Adrenal gland (tissue), 9 donors: ENCODE measurements at regions not wholly inside any gene's neighbourhood (a gene's known extent, or its start where the extent isn't known, plus 50 kb on each side); places are given as distances from the start of the nearest gene placed in this dataset.
"Not testable (repeated sequence)": the region's sequence is repeated elsewhere in the genome, so short reads cannot be mapped to it uniquely, and the experiment has no call there.

Experiments used
- DNase-seq, 7 donors: peaks; one replicate each; pipeline ENCODE4 v3.0.0-alpha.2; 2019 to 2020
- H3K27ac ChIP-seq, 5 donors: fragments of 200-600 bp; sonication (generic) in 4 of 5; 1 replicate in 3 of 5; 2 replicates in 2 of 5; pipeline versions ENCODE4 v1.5.1 to v1.8.0; 2016 to 2020; ENCODE audit warnings: mild to moderate bottlenecking in 1 of 5
- H3K27me3 ChIP-seq: fragments of 200-600 bp; 2 replicates; pipeline ENCODE4 v1.8.0; 2021
- H3K36me3 ChIP-seq, 2 donors: fragments of 200-600 bp; replicated peaks in 1 of 2; 1 replicate in 1 of 2; 2 replicates in 1 of 2; pipeline versions ENCODE4 v1.5.1 to v1.8.0; 2018 to 2022
- H3K4me1 ChIP-seq, 2 donors: fragments of 200-600 bp; replicated peaks in 1 of 2; 1 replicate in 1 of 2; 2 replicates in 1 of 2; pipeline versions ENCODE4 v1.5.1 to v1.8.0; 2018 to 2021
- H3K4me3 ChIP-seq, 4 donors: fragments of 200-600 bp; sonication (generic) in 3 of 4; one replicate each; pipeline ENCODE4 v1.5.1; 2016 to 2018
- H3K9me3 ChIP-seq, 3 donors: fragments of 200-600 bp; sonication (generic) in 1 of 3; replicated peaks in 1 of 3; 1 replicate in 2 of 3; 2 replicates in 1 of 3; pipeline versions ENCODE4 v1.5.1 to v1.8.0; 2016 to 2021
- WGBS, 4 donors: extraction: QIAGEN DNeasy Blood & Tissue Kit in 2 of 4; methylation state at CpG; one replicate each; pipeline versions ENCODE4 v1.1.5 to v1.1.7; 2013 to 2017; 5-methylcytosine and 5-hydroxymethylcytosine counted together
- intact Hi-C, 2 donors: fragments of 100-400 bp; cut with DNase I; formaldehyde crosslinking; loops; one replicate each; pipeline versions ENCODE4 v1.14.1 to v1.15.0; 2022 to 2023
- donor health status: healthy with polysubstance abuse.
- donor health status: Bipolar disorder and iron deficiency.
- donor health status: DM: yes; HTN: yes; CAD: no.
- donor health status: DM: no; HTN: no; CAD: no.
- donor health status: DM: no; HTN: no; CAD: no.

GRCh38 chr16:16508344-16508743, 129.4 kb downstream of the NPIPA7 start:
- WGBS, 4 donors: no CpG with 5 or more reads among the region's 2 CpGs
- H3K4me1 ChIP-seq, DNase-seq, H3K4me3 ChIP-seq, H3K9me3 ChIP-seq, H3K27me3 ChIP-seq, intact Hi-C loops, H3K27ac ChIP-seq, H3K36me3 ChIP-seq: not testable (repeated sequence)

GRCh38 chr16:16519395-16519794, 140.5 kb downstream of the NPIPA7 start:
- intact Hi-C loops, H3K4me1 ChIP-seq, H3K9me3 ChIP-seq, DNase-seq, H3K27ac ChIP-seq, H3K27me3 ChIP-seq, H3K4me3 ChIP-seq, H3K36me3 ChIP-seq: not testable (repeated sequence)

- DNase-seq, intact Hi-C loops, H3K27me3 ChIP-seq, H3K9me3 ChIP-seq, H3K27ac ChIP-seq, H3K4me1 ChIP-seq, H3K4me3 ChIP-seq, H3K36me3 ChIP-seq: not testable (repeated sequence)
- 17 to 29% methylated on average over 1 of the region's 12 CpGs; no CpG with 5 or more reads in 2 of the 4 donors for WGBS, 4 donors
Measured at GRCh38 chr16:16521239-16522002, 142.5 kb downstream of the NPIPA7 start.

- H3K27ac ChIP-seq, DNase-seq, H3K36me3 ChIP-seq, H3K4me3 ChIP-seq, H3K9me3 ChIP-seq, H3K27me3 ChIP-seq, intact Hi-C loops, H3K4me1 ChIP-seq: not testable (repeated sequence)
- WGBS, 4 donors: 28 to 37% methylated on average over 2 to 4 of the region's 13 CpGs; no CpG with 5 or more reads in 2 of the 4 donors
Measured at GRCh38 chr16:16526998-16527397, 148.1 kb downstream of the NPIPA7 start.

GRCh38 chr16:16530744-16531143, 151.8 kb downstream of the NPIPA7 start:
- H3K27me3 ChIP-seq, H3K36me3 ChIP-seq, H3K4me3 ChIP-seq, H3K27ac ChIP-seq, H3K4me1 ChIP-seq, H3K9me3 ChIP-seq, DNase-seq, intact Hi-C loops: not testable (repeated sequence)
- 28 to 40% (median 33%) methylated on average over 1 to 2 of the region's 5 CpGs; no CpG with 5 or more reads in 1 of the 4 donors for WGBS, 4 donors

GRCh38 chr16:16535565-16535964, 156.6 kb downstream of the NPIPA7 start:
- 77 to 87% methylated on average over 3 of the region's 4 CpGs; no CpG with 5 or more reads in 2 of the 4 donors for WGBS, 4 donors
- DNase-seq, H3K9me3 ChIP-seq, H3K27me3 ChIP-seq, H3K4me1 ChIP-seq, H3K27ac ChIP-seq, H3K36me3 ChIP-seq, H3K4me3 ChIP-seq, intact Hi-C loops: not testable (repeated sequence)

- WGBS, 4 donors: 82 to 87% (median 83%) methylated on average over 3 of the region's 3 CpGs
Measured at GRCh38 chr16:16536151-16536550, 157.2 kb downstream of the NPIPA7 start.

GRCh38 chr16:16549710-16550109, 170.8 kb downstream of the NPIPA7 start:
- 67 to 72% (median 69%) methylated on average over 3 of the region's 3 CpGs for WGBS, 4 donors
- H3K4me1 ChIP-seq, H3K27me3 ChIP-seq, H3K9me3 ChIP-seq, H3K4me3 ChIP-seq, H3K27ac ChIP-seq, DNase-seq, H3K36me3 ChIP-seq, intact Hi-C loops: not testable (repeated sequence)

More at GRCh38 chr16:16536151-16536550, 157.2 kb downstream of the NPIPA7 start:
- intact Hi-C loops, DNase-seq, H3K27me3 ChIP-seq, H3K9me3 ChIP-seq, H3K27ac ChIP-seq, H3K36me3 ChIP-seq, H3K4me3 ChIP-seq, H3K4me1 ChIP-seq: not testable (repeated sequence)

- H3K4me3 ChIP-seq, DNase-seq, intact Hi-C loops, H3K36me3 ChIP-seq, H3K4me1 ChIP-seq, H3K27me3 ChIP-seq, H3K27ac ChIP-seq, H3K9me3 ChIP-seq: not testable (repeated sequence)
- WGBS, 4 donors: 52 to 80% (median 73%) methylated on average over 2 of the region's 2 CpGs
Measured at GRCh38 chr16:16550824-16551223, 171.9 kb downstream of the NPIPA7 start.

GRCh38 chr16:16552819-16553340, 173.9 kb downstream of the NPIPA7 start:
- H3K9me3 ChIP-seq, DNase-seq, H3K27me3 ChIP-seq, H3K36me3 ChIP-seq, H3K27ac ChIP-seq, H3K4me1 ChIP-seq, intact Hi-C loops, H3K4me3 ChIP-seq: not testable (repeated sequence)
- WGBS, 4 donors: 37 to 69% (median 39%) methylated on average over 1 of the region's 1 CpG

- H3K27ac ChIP-seq, H3K4me1 ChIP-seq, H3K27me3 ChIP-seq, intact Hi-C loops, H3K36me3 ChIP-seq, DNase-seq, H3K4me3 ChIP-seq, H3K9me3 ChIP-seq: not testable (repeated sequence)
- WGBS, 4 donors: 62 to 75% methylated on average over 6 of the region's 9 CpGs; no CpG with 5 or more reads in 2 of the 4 donors
Measured at GRCh38 chr16:16559179-16559740, 180.3 kb downstream of the NPIPA7 start.
